Sigmoid colon (tissue), 6 donors: ENCODE measurements at regions not wholly inside any gene's neighbourhood (a gene's known extent, or its start where the extent isn't known, plus 50 kb on each side); places are given as distances from the start of the nearest gene placed in this dataset.

ENCODE experiments used
- DNase-seq: peaks from one replicate; pipeline ENCODE4 v3.0.0-alpha.2; 2019
- H3K27ac ChIP-seq, 4 donors: fragments of 200-600 bp; sonication (generic); one replicate each; pipeline ENCODE4 v1.5.1; 2016 to 2019; ENCODE audit warnings: mild to moderate bottlenecking in 1 of 4
- H3K27me3 ChIP-seq, 3 donors: fragments of 200-600 bp; sonication (generic); one replicate each; pipeline ENCODE4 v1.5.1; 2019; ENCODE audit warnings: mild to moderate bottlenecking in 1 of 3
- H3K36me3 ChIP-seq, 4 donors: fragments of 200-600 bp; sonication (generic); one replicate each; pipeline ENCODE4 v1.5.1; 2016 to 2019
- H3K4me1 ChIP-seq, 4 donors: fragments of 200-600 bp; sonication (generic); one replicate each; pipeline ENCODE4 v1.5.1; 2017 to 2019
- H3K4me3 ChIP-seq, 4 donors: fragments of 200-600 bp; sonication (generic); one replicate each; pipeline ENCODE4 v1.5.1; 2017 to 2019; ENCODE audit warnings: mild to moderate bottlenecking in 2 of 4, moderate library complexity in 1 of 4
- H3K9me3 ChIP-seq, 4 donors: fragments of 200-600 bp in 3 of 4; sonication (generic) in 3 of 4; one replicate each; pipeline versions ENCODE4 v1.5.1 to v1.6.1; 2013 to 2019
- CTCF ChIP-seq, 4 experiments: fragments of 450-650 bp in 3 of 4; fragments of 200-600 bp in 1 of 4; IDR thresholded peaks; one replicate each; pipeline ENCODE4 v1.5.1; 2016 to 2019; ENCODE audit warnings: antibody characterized with exemption in 4 of 4, mild to moderate bottlenecking in 3 of 4, moderate library complexity in 2 of 4
- EP300 ChIP-seq, 4 donors: sonication (generic); formaldehyde crosslinking; IDR thresholded peaks; one replicate each; pipeline ENCODE4 v1.6.1; 2017; ENCODE audit warnings: antibody characterized with exemption in 4 of 4
- POLR2A ChIP-seq, 2 donors: fragments of 450-650 bp; IDR thresholded peaks; one replicate each; pipeline ENCODE4 v1.6.1; 2016; ENCODE audit warnings: antibody characterized with exemption in 2 of 2, mild to moderate bottlenecking in 2 of 2, moderate library complexity in 2 of 2
- POLR2AphosphoS5 ChIP-seq, 4 donors: sonication (generic); formaldehyde crosslinking; IDR thresholded peaks; one replicate each; pipeline ENCODE4 v1.6.1; 2017; ENCODE audit warnings: antibody characterized with exemption in 4 of 4
- WGBS, 2 donors: extraction: QIAGEN DNeasy Blood & Tissue Kit; methylation state at CpG; one replicate each; pipeline ENCODE4 v1.1.7; 2013; 5-methylcytosine and 5-hydroxymethylcytosine counted together
- intact Hi-C: fragments of 100-400 bp; cut with DNase I; formaldehyde crosslinking; loops from one replicate; pipeline ENCODE4 v1.15.1; 2023
- donor health status: healthy with polysubstance abuse.
- donor health status: healthy.

- intact Hi-C loops, result no loop called here
- WGBS, 2 donors, result 80 to 81% methylated on average over 8 of the region's 8 CpGs
- DNase-seq, result no peak
- Histone ChIP-seq H3K36me3 (no peaks in the 10 kb centered on the region), H3K27me3 (no peaks in the 10 kb centered on the region), H3K4me1 (no peaks in the 10 kb centered on the region), H3K27ac (no peak overlapping the region), H3K4me3 (no peak overlapping the region), H3K9me3 (no peaks in the 10 kb centered on the region)
- no peak for TF ChIP-seq CTCF (IDR thresholded peaks at IDR 0.05)
- TF ChIP-seq EP300 (IDR thresholded peaks at IDR 0.05), result no peak
- no peak for TF ChIP-seq POLR2A (IDR thresholded peaks at IDR 0.05)
- TF ChIP-seq POLR2AphosphoS5 (IDR thresholded peaks at IDR 0.05), result no peak
These were observed 1143.2 kb upstream of the CDH6 start for GRCh38 chr5:30050056-30050815.

GRCh38 chr5:30042677-30043076 lies 1150.8 kb upstream of the CDH6 start:
- TF ChIP-seq POLR2A (IDR thresholded peaks at IDR 0.05), result no peak
- TF ChIP-seq POLR2AphosphoS5 (IDR thresholded peaks at IDR 0.05), result no peak
- no peak for TF ChIP-seq CTCF (IDR thresholded peaks at IDR 0.05)
- no peak for TF ChIP-seq EP300 (IDR thresholded peaks at IDR 0.05)
- H3K4me1 ChIP-seq, result no peaks in the 10 kb centered on the region
- no peaks in the 10 kb centered on the region for H3K36me3 ChIP-seq
- no peaks in the 10 kb centered on the region for H3K9me3 ChIP-seq
- DNase-seq, result no peak
- no peak overlapping the region for H3K27ac ChIP-seq
- H3K27me3 ChIP-seq, result no peaks in the 10 kb centered on the region
- WGBS, 2 donors, result 85 to 91% methylated on average over 10 of the region's 10 CpGs
- H3K4me3 ChIP-seq, result no peak overlapping the region
- intact Hi-C loops, result no loop called here

DNA sequence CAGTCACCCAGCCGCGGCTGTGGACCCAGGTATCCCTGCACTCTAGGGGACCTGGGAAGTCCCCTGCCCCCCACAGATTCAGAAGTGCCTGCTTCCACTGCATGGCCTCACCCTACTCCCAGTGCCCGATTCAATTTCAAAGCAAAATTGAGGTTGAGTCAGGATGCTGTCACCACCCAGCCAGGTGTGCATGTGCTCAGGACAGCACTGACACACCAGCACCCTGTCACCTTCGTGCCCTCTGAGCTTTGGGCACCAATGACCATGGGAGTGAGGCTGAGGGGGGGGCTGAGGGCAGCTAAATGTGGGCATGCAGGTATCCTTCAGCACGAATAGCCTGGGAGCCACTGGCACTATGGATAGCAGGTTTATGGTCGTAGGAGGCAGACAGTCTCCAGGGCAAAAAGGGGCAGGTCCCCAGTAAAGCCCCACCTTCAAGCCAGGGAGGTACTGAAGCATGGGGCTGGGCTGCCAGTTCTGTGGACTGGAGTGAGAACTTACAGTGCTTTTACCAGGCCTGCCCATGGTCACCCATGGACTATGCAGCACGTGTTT lies 1151.6 kb upstream of the CDH6 start:
- WGBS, 2 donors, result 65 to 77% methylated on average over 7 of the region's 7 CpGs
- Histone ChIP-seq H3K4me3 (no peak overlapping the region), H3K27me3 (no peaks in the 10 kb centered on the region), H3K4me1 (no peaks in the 10 kb centered on the region), H3K36me3 (no peaks in the 10 kb centered on the region), H3K9me3 (no peaks in the 10 kb centered on the region), H3K27ac (no peak overlapping the region)
- intact Hi-C loops, result no loop called here
- no peak for TF ChIP-seq EP300 (IDR thresholded peaks at IDR 0.05)
- TF ChIP-seq POLR2A (IDR thresholded peaks at IDR 0.05), result no peak
- TF ChIP-seq CTCF (IDR thresholded peaks at IDR 0.05), result no peak
- TF ChIP-seq POLR2AphosphoS5 (IDR thresholded peaks at IDR 0.05), result no peak
- no peak for DNase-seq

- WGBS, 2 donors, result 88 to 90% methylated on average over 3 of the region's 3 CpGs
These were observed 1152.2 kb upstream of the CDH6 start for GRCh38 chr5:30041291-30041690.

More at GRCh38 chr5:30041291-30041690, 1152.2 kb upstream of the CDH6 start:
- no peaks in the 10 kb centered on the region for H3K27me3 ChIP-seq
- H3K27ac ChIP-seq, result no peak overlapping the region
- TF ChIP-seq CTCF (IDR thresholded peaks at IDR 0.05) (no peak), EP300 (IDR thresholded peaks at IDR 0.05) (no peak), POLR2AphosphoS5 (IDR thresholded peaks at IDR 0.05) (no peak), POLR2A (IDR thresholded peaks at IDR 0.05) (no peak)
- H3K36me3 ChIP-seq, result no peaks in the 10 kb centered on the region
- intact Hi-C loops, result no loop called here
- no peak overlapping the region for H3K4me3 ChIP-seq
- no peak for DNase-seq
- H3K4me1 ChIP-seq, result no peaks in the 10 kb centered on the region
- H3K9me3 ChIP-seq, result no peaks in the 10 kb centered on the region
